Suprapubic skin (tissue), 4 donors: ENCODE measurements at regions not wholly inside any gene's neighbourhood (a gene's known extent, or its start where the extent isn't known, plus 50 kb on each side); places are given as distances from the start of the nearest gene placed in this dataset.

Source experiments
- DNase-seq, 2 donors: peaks; one replicate each; pipeline ENCODE4 v3.0.0-alpha.2; 2019; ENCODE audit warnings: low spot score in 2 of 2
- H3K27ac ChIP-seq: fragments of 200-600 bp; sonication (generic); one replicate; pipeline ENCODE4 v1.5.1; 2019
- H3K27me3 ChIP-seq: fragments of 200-600 bp; sonication (generic); one replicate; pipeline ENCODE4 v1.5.1; 2019
- H3K36me3 ChIP-seq: fragments of 200-600 bp; sonication (generic); one replicate; pipeline ENCODE4 v1.5.1; 2019
- H3K4me1 ChIP-seq: fragments of 200-600 bp; sonication (generic); one replicate; pipeline ENCODE4 v1.5.1; 2019
- H3K4me3 ChIP-seq: fragments of 200-600 bp; sonication (generic); one replicate; pipeline ENCODE4 v1.5.1; 2019; ENCODE audit warnings: mild to moderate bottlenecking
- H3K9me3 ChIP-seq: fragments of 200-600 bp; sonication (generic); one replicate; pipeline ENCODE4 v1.5.1; 2019
- EP300 ChIP-seq: sonication (generic); formaldehyde crosslinking; IDR thresholded peaks from one replicate; pipeline ENCODE4 v1.6.1; 2017; ENCODE audit warnings: antibody characterized with exemption
- POLR2A ChIP-seq, 2 donors: fragments of 450-650 bp; IDR thresholded peaks; one replicate each; pipeline ENCODE4 v1.6.1; 2017; ENCODE audit warnings: antibody characterized with exemption in 2 of 2, mild to moderate bottlenecking in 2 of 2, moderate library complexity in 2 of 2
- POLR2AphosphoS5 ChIP-seq, 3 donors: sonication (generic); formaldehyde crosslinking; IDR thresholded peaks; one replicate each; pipeline ENCODE4 v1.6.1; 2017; ENCODE audit warnings: antibody characterized with exemption in 3 of 3
- WGBS: methylation state at CpG from one replicate; pipeline ENCODE4 v1.1.5; 2018; 5-methylcytosine and 5-hydroxymethylcytosine counted together
- TF ChIP-seq, protein P1 (sequence below), 2 donors: fragments of 200-600 bp in 1 of 2; fragments of 450-650 bp in 1 of 2; sonication (generic) in 1 of 2; IDR thresholded peaks; one replicate each; pipeline ENCODE4 v1.5.1; 2016 to 2019; ENCODE audit warnings: antibody characterized with exemption in 2 of 2, mild to moderate bottlenecking in 1 of 2, moderate library complexity in 1 of 2

DNA sequence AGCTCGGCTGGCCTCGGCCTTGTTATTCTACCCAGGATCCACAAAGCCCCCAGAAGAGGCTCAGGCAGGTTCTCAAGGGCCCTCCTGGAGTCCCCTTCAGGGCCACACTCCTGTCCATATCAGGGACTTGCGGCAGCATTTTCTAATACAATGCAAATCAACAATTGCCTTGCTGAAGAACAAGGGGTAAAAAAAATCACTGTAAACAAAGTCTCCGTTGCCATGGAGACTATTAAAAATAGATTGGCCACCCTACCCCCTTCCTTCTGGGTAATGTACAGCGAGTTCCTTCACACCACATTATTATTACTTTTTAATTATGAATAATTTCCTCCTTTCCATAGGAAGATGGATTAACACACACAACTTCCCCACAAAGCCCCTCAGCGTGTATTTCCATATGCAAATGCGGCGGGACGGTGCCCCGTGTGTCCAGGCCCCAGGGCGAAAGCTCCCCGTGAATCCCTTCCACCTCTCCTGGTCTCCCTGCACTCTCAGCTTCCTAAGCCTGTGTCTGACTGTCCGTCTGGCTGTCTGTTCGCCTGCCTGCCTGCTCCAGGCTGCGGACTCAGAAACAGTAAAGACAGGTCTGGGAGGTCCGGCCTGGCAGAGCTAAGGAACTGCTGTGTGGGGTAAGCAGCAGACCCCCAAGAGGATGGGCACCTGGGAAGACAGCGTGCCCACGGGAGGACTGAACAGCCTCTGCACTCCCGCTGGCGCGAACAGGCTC is 196.6 kb downstream of the RBFOX3 start:
- TF ChIP-seq, protein P1, sequence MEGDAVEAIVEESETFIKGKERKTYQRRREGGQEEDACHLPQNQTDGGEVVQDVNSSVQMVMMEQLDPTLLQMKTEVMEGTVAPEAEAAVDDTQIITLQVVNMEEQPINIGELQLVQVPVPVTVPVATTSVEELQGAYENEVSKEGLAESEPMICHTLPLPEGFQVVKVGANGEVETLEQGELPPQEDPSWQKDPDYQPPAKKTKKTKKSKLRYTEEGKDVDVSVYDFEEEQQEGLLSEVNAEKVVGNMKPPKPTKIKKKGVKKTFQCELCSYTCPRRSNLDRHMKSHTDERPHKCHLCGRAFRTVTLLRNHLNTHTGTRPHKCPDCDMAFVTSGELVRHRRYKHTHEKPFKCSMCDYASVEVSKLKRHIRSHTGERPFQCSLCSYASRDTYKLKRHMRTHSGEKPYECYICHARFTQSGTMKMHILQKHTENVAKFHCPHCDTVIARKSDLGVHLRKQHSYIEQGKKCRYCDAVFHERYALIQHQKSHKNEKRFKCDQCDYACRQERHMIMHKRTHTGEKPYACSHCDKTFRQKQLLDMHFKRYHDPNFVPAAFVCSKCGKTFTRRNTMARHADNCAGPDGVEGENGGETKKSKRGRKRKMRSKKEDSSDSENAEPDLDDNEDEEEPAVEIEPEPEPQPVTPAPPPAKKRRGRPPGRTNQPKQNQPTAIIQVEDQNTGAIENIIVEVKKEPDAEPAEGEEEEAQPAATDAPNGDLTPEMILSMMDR (IDR thresholded peaks at IDR 0.05): no peak
- no peak for TF ChIP-seq POLR2A (IDR thresholded peaks at IDR 0.05)
- no peak for TF ChIP-seq POLR2AphosphoS5 (IDR thresholded peaks at IDR 0.05)
- no peak for TF ChIP-seq EP300
- peaks cover 3% of the 10 kb centered on the region for H3K4me1 ChIP-seq
- H3K27me3 ChIP-seq: peaks cover 88% of the 10 kb centered on the region
- no peak overlapping the region for H3K27ac ChIP-seq
- DNase-seq: no peak
- no peaks in the 10 kb centered on the region for H3K9me3 ChIP-seq
- H3K36me3 ChIP-seq: no peaks in the 10 kb centered on the region
- H3K4me3 ChIP-seq: no peak overlapping the region
- WGBS: 55% methylated on average over 18 of the region's 21 CpGs

DNA sequence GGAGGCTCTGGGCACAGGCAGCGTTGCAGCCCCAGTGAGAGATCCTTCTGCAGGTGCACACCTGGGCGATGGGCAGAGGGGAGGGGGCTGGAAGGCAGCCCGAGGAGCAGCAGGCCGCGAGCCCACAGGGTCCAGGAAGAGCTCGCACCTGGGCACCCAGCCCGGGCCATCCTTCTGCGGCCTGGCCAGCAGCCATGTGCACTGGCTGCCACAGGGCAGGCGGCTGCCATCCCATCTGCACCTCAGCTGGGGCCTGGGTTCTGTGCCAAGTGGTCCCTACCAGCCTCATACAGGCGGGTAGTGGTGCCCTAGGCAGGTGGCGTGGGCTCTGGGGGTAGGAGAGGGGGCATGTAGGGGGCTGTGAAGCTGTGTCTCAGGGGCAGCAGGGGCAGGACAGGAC is 197.2 kb downstream of the RBFOX3 start:
- Histone ChIP-seq H3K36me3 (no peaks in the 10 kb centered on the region), H3K9me3 (no peaks in the 10 kb centered on the region), H3K4me3 (no peak overlapping the region), H3K27me3 (peaks cover 87% of the 10 kb centered on the region), H3K27ac (no peak overlapping the region), H3K4me1 (peaks cover 3% of the 10 kb centered on the region)
- TF ChIP-seq POLR2AphosphoS5 (IDR thresholded peaks at IDR 0.05) (no peak), EP300 (no peak), POLR2A (IDR thresholded peaks at IDR 0.05) (no peak)
- TF ChIP-seq, protein P1 (IDR thresholded peaks at IDR 0.05): no peak
- WGBS: 11% methylated on average over 8 of the region's 11 CpGs
- DNase-seq: no peak

DNA sequence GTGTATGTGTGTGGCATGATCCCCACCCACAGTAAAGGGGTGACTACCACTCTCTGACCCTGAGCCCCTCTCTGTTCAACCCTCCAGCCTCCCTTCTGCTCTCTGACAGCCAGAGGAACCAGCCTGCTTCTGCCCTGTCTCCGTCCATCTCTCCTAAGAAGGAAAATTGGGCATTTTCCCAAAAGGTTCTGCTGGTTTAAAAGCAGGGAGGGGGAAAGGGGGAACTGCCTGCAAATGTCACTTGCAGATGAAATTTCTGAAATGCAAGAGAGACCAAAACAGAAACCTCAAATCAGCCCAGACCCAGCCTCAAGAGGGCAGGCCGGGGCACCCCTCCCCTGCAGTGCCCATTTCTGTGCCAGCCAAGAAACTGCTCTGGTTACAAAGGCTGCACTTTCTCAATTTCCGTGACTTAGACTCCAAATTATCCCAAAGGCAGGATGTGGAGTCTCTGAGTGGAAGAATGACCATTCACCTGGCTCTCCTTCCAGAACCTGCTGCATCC is 197.9 kb downstream of the RBFOX3 start:
- 34% methylated on average over 3 of the region's 3 CpGs for whole genome bisulfite sequencing
- Histone ChIP-seq H3K4me3 (no peak overlapping the region), H3K27ac (no peak overlapping the region), H3K27me3 (peaks cover 86% of the 10 kb centered on the region), H3K9me3 (no peaks in the 10 kb centered on the region), H3K4me1 (peaks cover 3% of the 10 kb centered on the region), H3K36me3 (no peaks in the 10 kb centered on the region)
- no peak for DNase-seq
- TF ChIP-seq POLR2AphosphoS5 (IDR thresholded peaks at IDR 0.05): no peak
- TF ChIP-seq, protein P1 (IDR thresholded peaks at IDR 0.05): no peak
- no peak for TF ChIP-seq EP300
- no peak for TF ChIP-seq POLR2A (IDR thresholded peaks at IDR 0.05)

DNA sequence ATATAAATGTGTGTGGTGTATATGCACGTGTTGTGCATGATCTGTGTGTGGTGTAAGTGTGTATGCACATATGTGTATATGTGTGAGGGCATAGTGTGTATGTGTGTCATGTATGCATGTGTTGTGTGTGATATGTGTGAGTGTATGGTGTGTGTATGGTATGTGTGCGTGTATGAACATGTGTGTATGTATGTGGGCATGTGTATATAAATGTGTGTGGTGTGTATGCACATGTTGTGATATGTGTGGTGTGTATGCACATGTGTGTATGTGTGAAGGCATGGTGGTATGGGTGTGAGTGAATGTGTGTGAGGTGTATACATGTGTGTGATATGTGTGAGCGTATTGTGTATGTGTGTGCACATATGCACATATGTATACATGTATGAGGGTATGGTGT is 198.7 kb downstream of the RBFOX3 start:
- Histone ChIP-seq H3K9me3 (no peaks in the 10 kb centered on the region), H3K36me3 (no peaks in the 10 kb centered on the region), H3K4me1 (peaks cover 3% of the 10 kb centered on the region), H3K27ac (no peak overlapping the region), H3K27me3 (peaks cover 86% of the 10 kb centered on the region), H3K4me3 (no peak overlapping the region)
- WGBS: 87% methylated on average over 3 of the region's 3 CpGs
- no peak for DNase-seq
- TF ChIP-seq POLR2A (IDR thresholded peaks at IDR 0.05) (no peak), POLR2AphosphoS5 (IDR thresholded peaks at IDR 0.05) (no peak)

DNA sequence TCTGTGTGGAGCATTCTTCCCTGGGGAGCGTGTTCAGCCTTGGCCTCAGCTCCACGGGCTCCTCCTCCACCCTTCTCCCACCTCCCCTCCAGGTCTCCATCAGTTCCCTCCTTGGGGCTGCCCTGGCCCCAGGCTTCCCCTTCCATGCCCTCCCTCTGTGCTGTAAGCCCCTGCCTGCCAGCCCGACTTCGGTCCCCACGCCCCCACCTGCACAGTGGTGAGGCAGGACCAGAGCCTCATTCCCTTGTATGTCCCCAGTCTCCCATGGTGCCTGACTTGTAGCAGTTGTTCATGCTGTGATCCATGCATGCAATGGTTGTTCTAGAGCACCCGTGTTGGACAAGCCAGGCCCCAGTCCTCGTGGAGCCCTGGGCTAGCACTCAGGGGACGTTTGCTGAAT is 199.4 kb downstream of the RBFOX3 start:
- H3K27me3 ChIP-seq: peaks cover 86% of the 10 kb centered on the region
- H3K9me3 ChIP-seq: no peaks in the 10 kb centered on the region
- DNase-seq: no peak
- TF ChIP-seq EP300: no peak
- TF ChIP-seq POLR2A (IDR thresholded peaks at IDR 0.05): no peak
- TF ChIP-seq, protein P1 (IDR thresholded peaks at IDR 0.05): no peak
- no peak for TF ChIP-seq POLR2AphosphoS5 (IDR thresholded peaks at IDR 0.05)
- WGBS: 56% methylated on average over 8 of the region's 8 CpGs
- no peak overlapping the region for H3K27ac ChIP-seq
- peaks cover 3% of the 10 kb centered on the region for H3K4me1 ChIP-seq
- no peak overlapping the region for H3K4me3 ChIP-seq
- no peaks in the 10 kb centered on the region for H3K36me3 ChIP-seq
